HCT116 (cell line): ENCODE measurements at regions not wholly inside any gene's neighbourhood (a gene's known extent, or its start where the extent isn't known, plus 50 kb on each side); places are given as distances from the start of the nearest gene placed in this dataset.

Experiments
- ATAC-seq: fragments of 200-7000 bp; cut with Tn5 transposase; 2 replicates; pipeline ENCODE4 v1.9.1; 2020; ENCODE audit warnings: mild to moderate bottlenecking, moderate library complexity
- BruUV-seq: library from RNA; stranded (reverse); fragments of 400-500 nt; replicated peaks from 2 replicates; lab custom pipeline; 2021; lab: Mats Ljungman, UMichigan
- CTCF ChIA-PET: fragments of 300-600 bp; sonication (Branson Sonifier 250); formaldehyde crosslinking; loops from one replicate; lab custom pipeline; 2021; ENCODE audit warnings: antibody characterized with exemption; lab: Charles Lee
- POLR2A ChIA-PET: fragments of 300-600, 350-600 bp; sonication (Branson Sonifier 250); formaldehyde crosslinking; loops from one replicate; lab custom pipeline; 2021; ENCODE audit warnings: antibody characterized with exemption; lab: Charles Lee
- RAD21 ChIA-PET, 2 experiments: fragments of 300-600 bp; sonication (Branson Sonifier 250); formaldehyde crosslinking; loops; one replicate each; lab custom pipeline; 2023; ENCODE audit warnings: low total read pairs in 2 of 2; ENCODE audit not compliant: uncharacterized antibody in 2 of 2, unreplicated experiment in 2 of 2, low non-redundant PET in 1 of 2; lab: Charles Lee
- DNase-seq: peaks from one replicate; pipeline ENCODE4 v3.0.0-alpha.2; 2010; ENCODE audit warnings: low read depth, low spot score
- H2AFZ ChIP-seq: fragments of 200-600 bp; shearing (Covaris generic), sonication (generic); 2 replicates; pipeline ENCODE4 v1.6.1; 2017; ENCODE audit warnings: low read depth, mixed run types, mixed read lengths, antibody characterized with exemption, low read length; ENCODE audit not compliant: poor library complexity, severe bottlenecking
- H3K27ac ChIP-seq: 2 replicates; pipeline ENCODE4 v1.5.1; 2012; ENCODE audit warnings: low read depth, low read length
- H3K27me3 ChIP-seq: fragments of 200-600 bp; sonication (generic); 2 replicates; pipeline ENCODE4 v1.6.1; 2016; ENCODE audit warnings: mixed run types, low read length, mixed read lengths; ENCODE audit not compliant: insufficient read depth
- H3K36me3 ChIP-seq, 2 experiments: fragments of 200-500 bp in 1 of 2; fragments of 200-600 bp in 1 of 2; sonication (Bioruptor generic) in 1 of 2; sonication (generic) in 1 of 2; 2 replicates each; pipeline versions ENCODE4 v1.5.1 to v1.6.1; 2014 to 2016; ENCODE audit warnings: low read length in 2 of 2, inconsistent platforms in 1 of 2, mixed read lengths in 1 of 2, mixed run types in 1 of 2; ENCODE audit not compliant: insufficient read depth in 2 of 2, control insufficient read depth in 1 of 2
- H3K4me1 ChIP-seq, 2 experiments: fragments of 200-600 bp in 1 of 2; sonication (generic) in 1 of 2; 2 replicates each; pipeline versions ENCODE4 v1.5.1 to v1.6.1; 2012 to 2017; ENCODE audit warnings: low read length in 2 of 2, inconsistent platforms in 1 of 2, mild to moderate bottlenecking in 1 of 2, mixed read lengths in 1 of 2, mixed run types in 1 of 2, moderate library complexity in 1 of 2; ENCODE audit not compliant: insufficient read depth in 2 of 2, control insufficient read depth in 1 of 2
- H3K4me2 ChIP-seq: fragments of 200-600 bp; sonication (generic); 2 replicates; pipeline ENCODE4 v1.6.1; 2017; ENCODE audit warnings: mixed run types, low read length, mixed read lengths
- H3K4me3 ChIP-seq, 2 experiments: fragments of 200-600 bp in 1 of 2; sonication (generic) in 1 of 2; replicated peaks in 1 of 2; 2 replicates each; pipeline ENCODE4 v1.5.1; 2011 to 2016; ENCODE audit warnings: low read length in 2 of 2, control low read depth in 1 of 2, low read depth in 1 of 2, mild to moderate bottlenecking in 1 of 2, mixed read lengths in 1 of 2, mixed run types in 1 of 2
- H3K79me2 ChIP-seq: fragments of 200-600 bp; sonication (generic); 2 replicates; pipeline ENCODE4 v1.6.1; 2017; ENCODE audit warnings: mild to moderate bottlenecking, mixed run types, low read length, moderate library complexity, mixed read lengths; ENCODE audit not compliant: insufficient read depth
- H3K9ac ChIP-seq: fragments of 200-600 bp; sonication (generic); 2 replicates; pipeline ENCODE4 v1.6.1; 2016; ENCODE audit warnings: low read length, mixed read lengths
- H3K9me2 ChIP-seq: fragments of 200-600 bp; sonication (generic), shearing (Covaris generic); 2 replicates; pipeline ENCODE4 v1.6.1; 2017; ENCODE audit warnings: mixed run types, mild to moderate bottlenecking, moderate library complexity; ENCODE audit not compliant: insufficient read depth
- H3K9me3 ChIP-seq, 2 experiments: fragments of 200-500 bp in 1 of 2; fragments of 200-600 bp in 1 of 2; sonication (Bioruptor generic) in 1 of 2; sonication (generic) in 1 of 2; 2 replicates each; pipeline ENCODE4 v1.6.1; 2014 to 2017; ENCODE audit warnings: low read length in 2 of 2, mixed read lengths in 2 of 2, inconsistent platforms in 1 of 2, low read depth in 1 of 2, mild to moderate bottlenecking in 1 of 2, mixed run types in 1 of 2, moderate library complexity in 1 of 2; ENCODE audit not compliant: control insufficient read depth in 1 of 2, insufficient read depth in 1 of 2
- H4K20me1 ChIP-seq: fragments of 200-600 bp; sonication (generic), shearing (Covaris generic); 2 replicates; pipeline ENCODE4 v1.6.1; 2017; ENCODE audit warnings: mixed run types, mild to moderate bottlenecking, moderate library complexity; ENCODE audit not compliant: insufficient read depth
- CBX3 ChIP-seq: IDR thresholded peaks from 2 replicates; pipeline ENCODE4 v1.6.1; 2012; ENCODE audit warnings: low read depth
- CEBPB ChIP-seq: IDR thresholded peaks from 2 replicates; pipeline ENCODE4 v1.6.1; 2012; ENCODE audit warnings: low read depth
- ELF1 ChIP-seq: IDR thresholded peaks from 2 replicates; pipeline ENCODE4 v1.6.1; 2012; ENCODE audit warnings: low read depth, borderline replicate concordance
- EZH2phosphoT487 ChIP-seq: fragments of 200-600 bp; IDR thresholded peaks from 2 replicates; pipeline ENCODE4 v1.6.1; 2018; ENCODE audit warnings: antibody characterized with exemption, borderline replicate concordance
- POLR2AphosphoS5 ChIP-seq: IDR thresholded peaks from 2 replicates; pipeline ENCODE4 v1.6.1; 2011; ENCODE audit warnings: mild to moderate bottlenecking, low read depth, low read length, moderate library complexity
- RAD21 ChIP-seq: IDR thresholded peaks from 2 replicates; pipeline ENCODE4 v1.6.1; 2012; ENCODE audit warnings: low read depth, mild to moderate bottlenecking
- SIN3A ChIP-seq: IDR thresholded peaks from 2 replicates; pipeline ENCODE4 v1.6.1; 2012; ENCODE audit warnings: low read depth
- SP1 ChIP-seq: IDR thresholded peaks from 2 replicates; pipeline ENCODE4 v1.6.1; 2012; ENCODE audit warnings: low read depth
- YY1 ChIP-seq: IDR thresholded peaks from 2 replicates; pipeline ENCODE4 v1.6.1; 2011; ENCODE audit warnings: low read length, low read depth, moderate library complexity, mild to moderate bottlenecking; ENCODE audit not compliant: insufficient replicate concordance; ENCODE audit errors: extremely low read depth
- ZFX ChIP-seq: fragments of 450-650 bp; IDR thresholded peaks from 2 replicates; pipeline ENCODE4 v1.6.1; 2017
- ZNF274 ChIP-seq: fragments of 200-500 bp; sonication (Bioruptor generic); IDR thresholded peaks from 2 replicates; pipeline ENCODE4 v1.6.1; 2014; ENCODE audit warnings: mild to moderate bottlenecking, low read depth, low read length, inconsistent platforms
- intact Hi-C: fragments of 100-400 bp; cut with micrococcal nuclease; formaldehyde crosslinking; loops from 2 replicates; pipeline ENCODE4 v1.10.0; 2022
- TF ChIP-seq, protein P1 (sequence below), 3 experiments: fragments of 200-600 bp in 1 of 3; sonication (generic) in 1 of 3; IDR thresholded peaks in 2 of 3; conservative IDR thresholded peaks in 1 of 3; 2 replicates each; pipeline ENCODE4 v1.5.1; 2012 to 2017; ENCODE audit warnings: low read depth in 2 of 3, low read length in 2 of 3, antibody characterized with exemption in 1 of 3, borderline replicate concordance in 1 of 3, control low read depth in 1 of 3, mild to moderate bottlenecking in 1 of 3, mixed read lengths in 1 of 3, mixed run types in 1 of 3, moderate library complexity in 1 of 3; ENCODE audit not compliant: insufficient read depth in 1 of 3
- TF ChIP-seq, protein P2 (sequence below): IDR thresholded peaks from 2 replicates; pipeline ENCODE4 v1.6.1; 2012
- TF ChIP-seq, protein P3 (sequence below): IDR thresholded peaks from 2 replicates; pipeline ENCODE4 v1.6.1; 2012; ENCODE audit warnings: low read depth

DNA sequence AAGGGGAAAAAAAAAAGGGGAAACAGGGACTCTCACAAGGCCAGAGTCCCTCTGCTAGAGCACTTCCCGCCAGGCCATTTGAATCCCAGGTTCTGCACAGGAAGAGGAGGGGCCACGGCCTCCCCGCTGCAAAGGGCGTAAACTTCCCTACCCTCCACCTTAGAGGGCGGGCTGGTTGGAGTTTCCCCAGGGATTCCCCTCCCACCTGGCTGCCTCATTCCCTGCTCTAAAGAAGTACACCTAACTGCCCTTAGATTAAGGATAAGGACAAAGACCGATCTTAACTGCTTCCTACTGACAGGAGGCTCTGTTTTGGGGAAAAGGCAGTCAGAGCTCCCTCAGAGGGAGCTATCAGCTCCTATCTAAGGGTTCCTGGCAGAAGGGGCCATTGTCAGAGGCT is 102.0 kb upstream of the ARMC3 start:
- ChIA-PET POLR2A (interaction anchor here (1.4 kb wide), 1 partner anchor 209 kb away, joined by 3 read pairs; no protein-coding TSS in a partner anchor), RAD21 (no interaction called here), CTCF (no interaction called here)
- ATAC-seq (peak; percentile 78), DNase-seq (peak; percentile 71)
- peak overlapping the region; percentile 74 for H3K4me2 ChIP-seq
- no TSS peak for BruUV-seq
- H3K4me3 ChIP-seq: peak overlapping the region; percentile 20 to 46
- intact Hi-C loops: loop anchor here (10.0 kb wide), 1 partner anchor 821 kb away; the partner anchor contains the start of gene DNAJC1
- peak overlapping the region; percentile 12 for H2AFZ ChIP-seq
- H3K36me3 ChIP-seq: no peaks in the 10 kb centered on the region
- peak overlapping the region; percentile 73 for H3K9ac ChIP-seq
- H3K27ac ChIP-seq: peak overlapping the region; percentile 97
- H3K9me3 ChIP-seq: no peaks in the 10 kb centered on the region
- H3K27me3 ChIP-seq: no peaks in the 10 kb centered on the region
- no peaks in the 10 kb centered on the region for H3K79me2 ChIP-seq
- H3K9me2 ChIP-seq: no peaks in the 10 kb centered on the region
- TF ChIP-seq SP1: peak; percentile 46; the same call in 1 of the 2 replicates
- no peak for TF ChIP-seq EZH2phosphoT487
- peak; percentile 43; the same call in 1 of the 2 replicates for TF ChIP-seq POLR2AphosphoS5
- TF ChIP-seq CEBPB: no peak
- TF ChIP-seq RAD21: no peak
- no peak for TF ChIP-seq SIN3A
- peak; percentile 9 for TF ChIP-seq YY1
- TF ChIP-seq, all 23 proteins: peak for 3
- Histone ChIP-seq H3K4me1 (peaks cover 39 to 56% of the 10 kb centered on the region in 2 experiments), H4K20me1 (no peaks in the 10 kb centered on the region)

DNA sequence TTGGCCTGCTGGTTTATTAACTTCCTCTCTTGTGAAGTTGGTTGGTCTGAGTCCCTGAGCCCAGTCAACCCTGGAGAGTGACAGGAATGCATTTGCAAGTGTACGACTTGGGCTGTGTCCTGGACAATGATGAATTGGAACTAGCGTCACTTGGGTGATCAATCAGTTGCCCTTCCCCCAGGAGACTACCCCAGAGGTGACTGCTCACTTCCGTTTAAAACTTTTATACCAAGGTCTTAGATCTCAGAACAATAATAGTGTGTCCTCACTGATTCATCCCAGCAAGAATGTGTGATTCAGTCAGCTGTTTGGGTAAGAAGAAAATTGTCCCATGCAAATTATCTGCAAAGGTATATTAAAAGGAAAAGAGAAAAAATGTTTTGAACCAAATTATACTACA is 102.9 kb upstream of the ARMC3 start:
- Histone ChIP-seq H3K9me2 (no peaks in the 10 kb centered on the region), H3K4me1 (peaks cover 39 to 56% of the 10 kb centered on the region in 2 experiments), H3K9ac (peak overlapping the region; percentile 73), H3K27ac (peak overlapping the region; percentile 97; the same call in 1 of the 2 replicates), H3K79me2 (no peaks in the 10 kb centered on the region), H3K36me3 (no peaks in the 10 kb centered on the region), H3K9me3 (no peaks in the 10 kb centered on the region), H3K4me2 (peak overlapping the region; percentile 74), H3K27me3 (no peaks in the 10 kb centered on the region), H4K20me1 (no peaks in the 10 kb centered on the region), H3K4me3 (peak overlapping the region in 1 of 2 experiments; percentile 46; a peak in 2 of 4 replicates), H2AFZ (no peak overlapping the region)
- RAD21 ChIA-PET: no interaction called here
- CTCF ChIA-PET: no interaction called here
- ATAC-seq (peak; percentile 64), DNase-seq (peak; percentile 96)
- POLR2A ChIA-PET: interaction anchor here (1.4 kb wide), 1 partner anchor 209 kb away, joined by 3 read pairs; no protein-coding TSS in a partner anchor
- intact Hi-C loops: loop anchor here (10.0 kb wide), 1 partner anchor 820 kb away; the partner anchor contains the start of gene DNAJC1
- BruUV-seq: no TSS peak
- TF ChIP-seq, protein P1, sequence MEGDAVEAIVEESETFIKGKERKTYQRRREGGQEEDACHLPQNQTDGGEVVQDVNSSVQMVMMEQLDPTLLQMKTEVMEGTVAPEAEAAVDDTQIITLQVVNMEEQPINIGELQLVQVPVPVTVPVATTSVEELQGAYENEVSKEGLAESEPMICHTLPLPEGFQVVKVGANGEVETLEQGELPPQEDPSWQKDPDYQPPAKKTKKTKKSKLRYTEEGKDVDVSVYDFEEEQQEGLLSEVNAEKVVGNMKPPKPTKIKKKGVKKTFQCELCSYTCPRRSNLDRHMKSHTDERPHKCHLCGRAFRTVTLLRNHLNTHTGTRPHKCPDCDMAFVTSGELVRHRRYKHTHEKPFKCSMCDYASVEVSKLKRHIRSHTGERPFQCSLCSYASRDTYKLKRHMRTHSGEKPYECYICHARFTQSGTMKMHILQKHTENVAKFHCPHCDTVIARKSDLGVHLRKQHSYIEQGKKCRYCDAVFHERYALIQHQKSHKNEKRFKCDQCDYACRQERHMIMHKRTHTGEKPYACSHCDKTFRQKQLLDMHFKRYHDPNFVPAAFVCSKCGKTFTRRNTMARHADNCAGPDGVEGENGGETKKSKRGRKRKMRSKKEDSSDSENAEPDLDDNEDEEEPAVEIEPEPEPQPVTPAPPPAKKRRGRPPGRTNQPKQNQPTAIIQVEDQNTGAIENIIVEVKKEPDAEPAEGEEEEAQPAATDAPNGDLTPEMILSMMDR (IDR thresholded peaks at IDR 0.05 in 2 of 3, conservative IDR thresholded peaks at IDR 0.05 in 1 of 3; ENCODE audit: borderline replicate concordance in 1 of 3, insufficient read depth in 1 of 3, low read depth in 2 of 3, low read length in 2 of 3): no peak
- TF ChIP-seq EZH2phosphoT487 (no peak), POLR2AphosphoS5 (peak; percentile 76), ZFX (no peak), ELF1 (no peak), CBX3 (peak; percentile 73), ZNF274 (no peak), SP1 (peak; percentile 95)
- TF ChIP-seq, protein P2, sequence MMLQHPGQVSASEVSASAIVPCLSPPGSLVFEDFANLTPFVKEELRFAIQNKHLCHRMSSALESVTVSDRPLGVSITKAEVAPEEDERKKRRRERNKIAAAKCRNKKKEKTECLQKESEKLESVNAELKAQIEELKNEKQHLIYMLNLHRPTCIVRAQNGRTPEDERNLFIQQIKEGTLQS: no peak; the same call in 1 of the 2 replicates
- TF ChIP-seq, protein P3, sequence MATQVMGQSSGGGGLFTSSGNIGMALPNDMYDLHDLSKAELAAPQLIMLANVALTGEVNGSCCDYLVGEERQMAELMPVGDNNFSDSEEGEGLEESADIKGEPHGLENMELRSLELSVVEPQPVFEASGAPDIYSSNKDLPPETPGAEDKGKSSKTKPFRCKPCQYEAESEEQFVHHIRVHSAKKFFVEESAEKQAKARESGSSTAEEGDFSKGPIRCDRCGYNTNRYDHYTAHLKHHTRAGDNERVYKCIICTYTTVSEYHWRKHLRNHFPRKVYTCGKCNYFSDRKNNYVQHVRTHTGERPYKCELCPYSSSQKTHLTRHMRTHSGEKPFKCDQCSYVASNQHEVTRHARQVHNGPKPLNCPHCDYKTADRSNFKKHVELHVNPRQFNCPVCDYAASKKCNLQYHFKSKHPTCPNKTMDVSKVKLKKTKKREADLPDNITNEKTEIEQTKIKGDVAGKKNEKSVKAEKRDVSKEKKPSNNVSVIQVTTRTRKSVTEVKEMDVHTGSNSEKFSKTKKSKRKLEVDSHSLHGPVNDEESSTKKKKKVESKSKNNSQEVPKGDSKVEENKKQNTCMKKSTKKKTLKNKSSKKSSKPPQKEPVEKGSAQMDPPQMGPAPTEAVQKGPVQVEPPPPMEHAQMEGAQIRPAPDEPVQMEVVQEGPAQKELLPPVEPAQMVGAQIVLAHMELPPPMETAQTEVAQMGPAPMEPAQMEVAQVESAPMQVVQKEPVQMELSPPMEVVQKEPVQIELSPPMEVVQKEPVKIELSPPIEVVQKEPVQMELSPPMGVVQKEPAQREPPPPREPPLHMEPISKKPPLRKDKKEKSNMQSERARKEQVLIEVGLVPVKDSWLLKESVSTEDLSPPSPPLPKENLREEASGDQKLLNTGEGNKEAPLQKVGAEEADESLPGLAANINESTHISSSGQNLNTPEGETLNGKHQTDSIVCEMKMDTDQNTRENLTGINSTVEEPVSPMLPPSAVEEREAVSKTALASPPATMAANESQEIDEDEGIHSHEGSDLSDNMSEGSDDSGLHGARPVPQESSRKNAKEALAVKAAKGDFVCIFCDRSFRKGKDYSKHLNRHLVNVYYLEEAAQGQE: no peak
